ENCODE measurements at regions not wholly inside any gene's neighbourhood (a gene's known extent, or its start where the extent isn't known, plus 50 kb on each side); places are given as distances from the start of the nearest gene placed in this dataset.
"Not testable (repeated sequence)": the region's sequence is repeated elsewhere in the genome, so short reads cannot be mapped to it uniquely, and the experiment has no call there.

DNA sequence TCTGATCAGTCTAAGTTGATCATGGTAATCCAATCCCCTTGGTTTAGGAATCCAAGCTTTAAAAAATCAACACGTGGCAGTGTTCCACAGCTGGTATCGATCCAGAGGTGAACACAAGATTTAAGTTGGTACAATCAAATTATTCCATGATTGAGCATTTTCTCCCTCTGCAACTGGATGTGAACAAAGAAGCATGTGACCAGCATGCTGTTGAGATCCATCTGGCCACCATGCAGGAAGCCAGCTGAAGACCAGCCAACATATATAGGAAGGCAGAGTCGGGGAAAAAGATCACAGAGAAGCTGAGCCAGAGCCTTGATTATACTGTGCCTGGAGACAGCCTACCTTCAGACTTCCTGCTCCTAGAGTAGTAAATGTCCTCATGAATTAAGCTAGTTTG lies 158.3 kb downstream of the SEC23A start:
- TF ChIP-seq, protein P1, sequence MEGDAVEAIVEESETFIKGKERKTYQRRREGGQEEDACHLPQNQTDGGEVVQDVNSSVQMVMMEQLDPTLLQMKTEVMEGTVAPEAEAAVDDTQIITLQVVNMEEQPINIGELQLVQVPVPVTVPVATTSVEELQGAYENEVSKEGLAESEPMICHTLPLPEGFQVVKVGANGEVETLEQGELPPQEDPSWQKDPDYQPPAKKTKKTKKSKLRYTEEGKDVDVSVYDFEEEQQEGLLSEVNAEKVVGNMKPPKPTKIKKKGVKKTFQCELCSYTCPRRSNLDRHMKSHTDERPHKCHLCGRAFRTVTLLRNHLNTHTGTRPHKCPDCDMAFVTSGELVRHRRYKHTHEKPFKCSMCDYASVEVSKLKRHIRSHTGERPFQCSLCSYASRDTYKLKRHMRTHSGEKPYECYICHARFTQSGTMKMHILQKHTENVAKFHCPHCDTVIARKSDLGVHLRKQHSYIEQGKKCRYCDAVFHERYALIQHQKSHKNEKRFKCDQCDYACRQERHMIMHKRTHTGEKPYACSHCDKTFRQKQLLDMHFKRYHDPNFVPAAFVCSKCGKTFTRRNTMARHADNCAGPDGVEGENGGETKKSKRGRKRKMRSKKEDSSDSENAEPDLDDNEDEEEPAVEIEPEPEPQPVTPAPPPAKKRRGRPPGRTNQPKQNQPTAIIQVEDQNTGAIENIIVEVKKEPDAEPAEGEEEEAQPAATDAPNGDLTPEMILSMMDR (conservative IDR thresholded peaks at IDR 0.05; ENCODE audit: low read length): no peak
- no peak for TF ChIP-seq EZH2phosphoT487 (IDR thresholded peaks at IDR 0.05; ENCODE audit: borderline replicate concordance, low read depth, low read length)
- ChIA-PET CTCF (ENCODE audit: unreplicated experiment) (no interaction called here), POLR2A (no interaction called here)
- no peak overlapping the region for H2AFZ ChIP-seq (ENCODE audit: low read length)
- H3K9me3 ChIP-seq (ENCODE audit: low read length): no peaks in the 10 kb centered on the region
- H4K20me1 ChIP-seq (ENCODE audit: insufficient read depth, low read length): no peaks in the 10 kb centered on the region
- BruUV-seq (replicated peaks): no TSS peak
- H3K27ac ChIP-seq (ENCODE audit: low read depth, low read length, poor library complexity, severe bottlenecking): no peak overlapping the region
- H3K4me2 ChIP-seq (ENCODE audit: low read length): no peak overlapping the region
- H3K79me2 ChIP-seq (ENCODE audit: insufficient read depth, low read depth, low read length): no peaks in the 10 kb centered on the region
- H3K36me3 ChIP-seq (ENCODE audit: insufficient read depth, low read length): no peaks in the 10 kb centered on the region
- H3K4me3 ChIP-seq (ENCODE audit: low read depth, low read length, poor library complexity, severe bottlenecking): no peak overlapping the region
- intact Hi-C loops (cut with micrococcal nuclease; ENCODE audit: unreplicated experiment): no loop called here
- no peak for DNase-seq (ENCODE audit: low spot score)
- no peaks in the 10 kb centered on the region for H3K9me2 ChIP-seq (ENCODE audit: insufficient read depth, low read length)
- H3K4me1 ChIP-seq (ENCODE audit: insufficient read depth, low read length, poor library complexity, severe bottlenecking): no peaks in the 10 kb centered on the region

DNA sequence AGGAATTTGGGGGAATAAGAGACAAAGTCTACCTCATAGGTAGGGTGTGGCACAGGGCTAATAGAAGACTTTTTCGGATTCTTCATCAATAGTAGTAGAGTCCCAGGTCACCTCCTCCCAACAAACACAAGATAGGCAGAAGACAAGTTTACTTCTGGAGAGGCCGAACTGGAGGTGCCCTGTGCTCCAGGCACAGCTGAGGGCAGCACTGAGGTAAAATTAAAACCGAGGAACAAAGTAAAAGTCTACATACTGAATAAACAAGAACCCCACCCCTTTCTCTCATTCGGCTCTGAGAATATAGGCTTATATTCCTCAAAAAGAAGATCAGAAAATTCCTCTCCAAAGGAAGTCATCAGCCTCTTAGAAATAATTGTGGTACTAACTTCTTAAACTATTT lies 161.5 kb downstream of the SEC23A start:
- ChIA-PET POLR2A (interaction anchor here (0.7 kb wide), 1 partner anchor 10 kb away, joined by 3 read pairs; no protein-coding TSS in a partner anchor), CTCF (ENCODE audit: unreplicated experiment) (no interaction called here)
- Histone ChIP-seq H3K79me2 (ENCODE audit: insufficient read depth, low read depth, low read length) (no peaks in the 10 kb centered on the region), H3K9me3 (ENCODE audit: low read length) (no peaks in the 10 kb centered on the region), H3K36me3 (ENCODE audit: insufficient read depth, low read length) (no peaks in the 10 kb centered on the region), H3K27ac (ENCODE audit: low read depth, low read length, poor library complexity, severe bottlenecking) (no peak overlapping the region), H4K20me1 (ENCODE audit: insufficient read depth, low read length) (no peaks in the 10 kb centered on the region), H2AFZ (ENCODE audit: low read length) (no peak overlapping the region), H3K9me2 (ENCODE audit: insufficient read depth, low read length) (no peaks in the 10 kb centered on the region), H3K4me1 (ENCODE audit: insufficient read depth, low read length, poor library complexity, severe bottlenecking) (no peaks in the 10 kb centered on the region), H3K4me3 (ENCODE audit: low read depth, low read length, poor library complexity, severe bottlenecking) (no peak overlapping the region), H3K4me2 (ENCODE audit: low read length) (no peak overlapping the region)
- intact Hi-C loops (cut with micrococcal nuclease; ENCODE audit: unreplicated experiment): no loop called here
- DNase-seq (ENCODE audit: low spot score): no peak
- TF ChIP-seq, protein P1 (conservative IDR thresholded peaks at IDR 0.05; ENCODE audit: low read length): no peak
- no peak for TF ChIP-seq EZH2phosphoT487 (IDR thresholded peaks at IDR 0.05; ENCODE audit: borderline replicate concordance, low read depth, low read length)
- BruUV-seq (replicated peaks): no TSS peak

DNA sequence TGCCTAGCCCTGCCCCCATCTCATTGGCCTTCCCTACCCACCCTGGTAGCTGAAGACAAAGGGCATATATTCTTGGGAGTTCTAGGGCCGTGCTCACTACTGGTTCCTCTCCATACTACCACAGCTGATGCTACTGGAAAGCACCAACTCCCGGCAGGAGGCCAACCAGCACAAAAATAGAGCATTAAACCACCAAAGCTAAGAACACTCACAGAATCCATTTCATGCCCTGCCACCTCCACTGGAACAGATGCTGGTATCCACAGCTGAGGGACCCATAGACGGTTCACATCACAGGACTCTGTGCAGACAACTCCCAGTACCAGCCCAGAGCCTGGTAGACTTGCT lies 170.4 kb downstream of the SEC23A start:
- H3K36me3 ChIP-seq (ENCODE audit: insufficient read depth, low read length); H2AFZ ChIP-seq (ENCODE audit: low read length); H3K9me3 ChIP-seq (ENCODE audit: low read length); H3K4me3 ChIP-seq (ENCODE audit: low read depth, low read length, poor library complexity, severe bottlenecking); H3K9me2 ChIP-seq (ENCODE audit: insufficient read depth, low read length); DNase-seq (ENCODE audit: low spot score); intact Hi-C loops (cut with micrococcal nuclease; ENCODE audit: unreplicated experiment); H4K20me1 ChIP-seq (ENCODE audit: insufficient read depth, low read length); POLR2A ChIA-PET; H3K79me2 ChIP-seq (ENCODE audit: insufficient read depth, low read depth, low read length); H3K4me2 ChIP-seq (ENCODE audit: low read length); BruUV-seq (replicated peaks); H3K4me1 ChIP-seq (ENCODE audit: insufficient read depth, low read length, poor library complexity, severe bottlenecking); CTCF ChIA-PET (ENCODE audit: unreplicated experiment); H3K27ac ChIP-seq (ENCODE audit: low read depth, low read length, poor library complexity, severe bottlenecking): not testable (repeated sequence)

Data from OCI-LY7 (cell line).